Neural progenitor cell (in vitro differentiated cells): ENCODE measurements at regions not wholly inside any gene's neighbourhood (a gene's known extent, or its start where the extent isn't known, plus 50 kb on each side); places are given as distances from the start of the nearest gene placed in this dataset.

Experiments used
- DNase-seq: peaks from one replicate; pipeline ENCODE4 v3.0.0-alpha.2; 2016; ENCODE audit warnings: low spot score
- H2AFZ ChIP-seq: fragments of 200-600 bp; sonication (generic); replicated peaks from 2 replicates; pipeline ENCODE4 v1.6.1; 2016; ENCODE audit warnings: antibody characterized with exemption
- H3F3A ChIP-seq: fragments of 200-600 bp; sonication (generic); 2 replicates; pipeline ENCODE4 v1.6.1; 2016; ENCODE audit warnings: antibody characterized with exemption, low read depth
- H3K27ac ChIP-seq: fragments of 200-600 bp; sonication (generic); 2 replicates; pipeline ENCODE4 v1.5.1; 2016; ENCODE audit warnings: mild to moderate bottlenecking
- H3K27me3 ChIP-seq: fragments of 200-600 bp; sonication (generic); 2 replicates; pipeline ENCODE4 v1.6.1; 2016; ENCODE audit warnings: mild to moderate bottlenecking, moderate library complexity
- H3K36me3 ChIP-seq: fragments of 200-600 bp; sonication (generic); 2 replicates; pipeline ENCODE4 v1.5.1; 2016
- H3K4me1 ChIP-seq: fragments of 200-600 bp; sonication (generic); 2 replicates; pipeline ENCODE4 v1.6.1; 2016; ENCODE audit warnings: mixed run types
- H3K4me2 ChIP-seq: fragments of 200-600 bp; sonication (generic); 2 replicates; pipeline ENCODE4 v1.6.1; 2016
- H3K4me3 ChIP-seq: fragments of 200-600 bp; sonication (generic); 2 replicates; pipeline ENCODE4 v1.5.1; 2016
- H3K79me2 ChIP-seq: fragments of 200-600 bp; sonication (generic); 2 replicates; pipeline ENCODE4 v1.6.1; 2016; ENCODE audit warnings: low read depth
- H3K9ac ChIP-seq: fragments of 200-600 bp; sonication (generic); 2 replicates; pipeline ENCODE4 v1.6.1; 2016
- H3K9me3 ChIP-seq: fragments of 200-600 bp; sonication (generic); 2 replicates; pipeline ENCODE4 v1.5.1; 2016; ENCODE audit warnings: low read depth
- H4K20me1 ChIP-seq: fragments of 200-600 bp; sonication (generic); 2 replicates; pipeline ENCODE4 v1.6.1; 2016; ENCODE audit warnings: low read depth
- H3K27ac Mint-ChIP-seq: 3 replicates; pipeline ENCODE4 v1.8.0; 2021; ENCODE audit warnings: mixed read lengths
- H3K27me3 Mint-ChIP-seq: 2 replicates; pipeline ENCODE4 v1.8.0; 2022; ENCODE audit warnings: low read depth, mild to moderate bottlenecking, inconsistent platforms, moderate library complexity, mixed read lengths; ENCODE audit not compliant: insufficient read depth
- H3K36me3 Mint-ChIP-seq: 3 replicates; pipeline ENCODE4 v1.8.0; 2021; ENCODE audit warnings: mixed read lengths
- H3K4me1 Mint-ChIP-seq: 3 replicates; pipeline ENCODE4 v1.8.0; 2021; ENCODE audit warnings: mixed read lengths
- H3K4me3 Mint-ChIP-seq: 3 replicates; pipeline ENCODE4 v1.8.0; 2021; ENCODE audit warnings: mild to moderate bottlenecking, moderate library complexity, mixed read lengths
- H3K9me3 Mint-ChIP-seq: 3 replicates; pipeline ENCODE4 v1.8.0; 2020; ENCODE audit warnings: mixed read lengths
- EZH2 ChIP-seq: fragments of 200-600 bp; sonication (generic); IDR thresholded peaks from 2 replicates; pipeline ENCODE4 v1.6.1; 2017; ENCODE audit warnings: antibody characterized with exemption, mild to moderate bottlenecking, moderate library complexity
- EZH2phosphoT487 ChIP-seq: fragments of 200-600 bp; sonication (generic); IDR thresholded peaks from 2 replicates; pipeline ENCODE4 v1.6.1; 2017; ENCODE audit warnings: antibody characterized with exemption
- TF ChIP-seq, protein P1 (sequence below): fragments of 200-600 bp; sonication (generic); IDR thresholded peaks from 2 replicates; pipeline ENCODE4 v1.5.1; 2017; ENCODE audit warnings: antibody characterized with exemption, mild to moderate bottlenecking

DNA sequence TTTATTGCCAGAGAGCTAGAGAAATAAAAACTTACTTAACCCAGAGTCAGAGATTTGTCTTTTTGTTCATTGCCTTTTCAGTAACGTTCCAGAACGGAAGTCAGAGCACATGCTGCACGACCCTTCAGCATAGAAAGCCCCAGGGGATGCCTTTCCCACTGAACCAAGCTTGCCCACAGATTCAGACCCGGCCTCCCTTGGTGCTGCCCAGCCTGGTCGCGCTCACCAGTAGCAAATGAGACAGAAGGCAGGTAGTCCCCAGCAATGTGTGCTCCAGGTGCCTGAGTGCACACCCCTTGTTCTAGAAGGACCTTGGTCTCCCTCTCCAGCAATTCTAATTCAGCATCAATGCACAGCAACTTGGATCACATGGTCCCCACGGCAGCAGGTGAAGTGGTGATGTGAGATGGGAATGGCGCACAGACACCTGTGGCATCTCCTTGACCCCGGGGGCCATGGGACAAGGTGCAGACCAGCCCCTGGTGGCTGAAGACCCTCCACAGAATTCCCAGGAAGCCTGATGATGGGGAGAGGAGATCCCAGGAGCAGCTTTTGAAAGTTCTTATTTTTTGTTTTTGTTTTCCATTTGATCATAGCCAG is 91.8 kb upstream of the IQSEC1 start:
- H2AFZ ChIP-seq = no peak overlapping the region
- TF ChIP-seq, protein P1, sequence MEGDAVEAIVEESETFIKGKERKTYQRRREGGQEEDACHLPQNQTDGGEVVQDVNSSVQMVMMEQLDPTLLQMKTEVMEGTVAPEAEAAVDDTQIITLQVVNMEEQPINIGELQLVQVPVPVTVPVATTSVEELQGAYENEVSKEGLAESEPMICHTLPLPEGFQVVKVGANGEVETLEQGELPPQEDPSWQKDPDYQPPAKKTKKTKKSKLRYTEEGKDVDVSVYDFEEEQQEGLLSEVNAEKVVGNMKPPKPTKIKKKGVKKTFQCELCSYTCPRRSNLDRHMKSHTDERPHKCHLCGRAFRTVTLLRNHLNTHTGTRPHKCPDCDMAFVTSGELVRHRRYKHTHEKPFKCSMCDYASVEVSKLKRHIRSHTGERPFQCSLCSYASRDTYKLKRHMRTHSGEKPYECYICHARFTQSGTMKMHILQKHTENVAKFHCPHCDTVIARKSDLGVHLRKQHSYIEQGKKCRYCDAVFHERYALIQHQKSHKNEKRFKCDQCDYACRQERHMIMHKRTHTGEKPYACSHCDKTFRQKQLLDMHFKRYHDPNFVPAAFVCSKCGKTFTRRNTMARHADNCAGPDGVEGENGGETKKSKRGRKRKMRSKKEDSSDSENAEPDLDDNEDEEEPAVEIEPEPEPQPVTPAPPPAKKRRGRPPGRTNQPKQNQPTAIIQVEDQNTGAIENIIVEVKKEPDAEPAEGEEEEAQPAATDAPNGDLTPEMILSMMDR = no peak
- TF ChIP-seq EZH2 (no peak), EZH2phosphoT487 (no peak)
- no peaks in the 10 kb centered on the region for H3K27me3 ChIP-seq
- H3F3A ChIP-seq = peaks cover 6% of the 10 kb centered on the region
- Mint-ChIP-seq H3K27me3 (no peaks in the 10 kb centered on the region), H3K36me3 (no peaks in the 10 kb centered on the region), H3K27ac (no peak overlapping the region), H3K9me3 (peaks cover 3% of the 10 kb centered on the region), H3K4me3 (no peak overlapping the region), H3K4me1 (peaks cover 40% of the 10 kb centered on the region)
- no peak overlapping the region for H3K27ac ChIP-seq
- no peaks in the 10 kb centered on the region for H3K79me2 ChIP-seq
- no peaks in the 10 kb centered on the region for H3K9me3 ChIP-seq
- no peak overlapping the region for H3K9ac ChIP-seq
- no peak for DNase-seq
- H3K4me1 ChIP-seq = peaks cover 11% of the 10 kb centered on the region
- H4K20me1 ChIP-seq = no peaks in the 10 kb centered on the region
- no peaks in the 10 kb centered on the region for H3K36me3 ChIP-seq
- no peak overlapping the region for H3K4me3 ChIP-seq
- H3K4me2 ChIP-seq = no peak overlapping the region

GRCh38 chr3:13163848-13164382 is 90.7 kb upstream of the IQSEC1 start:
- Histone ChIP-seq H3K4me2 (no peak overlapping the region), H3K9me3 (no peaks in the 10 kb centered on the region), H3F3A (peaks cover 6% of the 10 kb centered on the region), H4K20me1 (no peaks in the 10 kb centered on the region), H3K27me3 (no peaks in the 10 kb centered on the region), H3K4me1 (peaks cover 11% of the 10 kb centered on the region), H3K4me3 (no peak overlapping the region), H3K36me3 (no peaks in the 10 kb centered on the region), H3K79me2 (no peaks in the 10 kb centered on the region), H3K9ac (no peak overlapping the region), H3K27ac (no peak overlapping the region), H2AFZ (no peak overlapping the region)
- H3K9me3 Mint-ChIP-seq = no peaks in the 10 kb centered on the region
- no peaks in the 10 kb centered on the region for H3K36me3 Mint-ChIP-seq
- H3K4me3 Mint-ChIP-seq = no peak overlapping the region
- H3K4me1 Mint-ChIP-seq = peaks cover 43% of the 10 kb centered on the region
- TF ChIP-seq EZH2phosphoT487 (no peak), EZH2 (no peak)
- TF ChIP-seq, protein P1 = no peak
- no peak overlapping the region for H3K27ac Mint-ChIP-seq
- no peaks in the 10 kb centered on the region for H3K27me3 Mint-ChIP-seq
- no peak for DNase-seq

DNA sequence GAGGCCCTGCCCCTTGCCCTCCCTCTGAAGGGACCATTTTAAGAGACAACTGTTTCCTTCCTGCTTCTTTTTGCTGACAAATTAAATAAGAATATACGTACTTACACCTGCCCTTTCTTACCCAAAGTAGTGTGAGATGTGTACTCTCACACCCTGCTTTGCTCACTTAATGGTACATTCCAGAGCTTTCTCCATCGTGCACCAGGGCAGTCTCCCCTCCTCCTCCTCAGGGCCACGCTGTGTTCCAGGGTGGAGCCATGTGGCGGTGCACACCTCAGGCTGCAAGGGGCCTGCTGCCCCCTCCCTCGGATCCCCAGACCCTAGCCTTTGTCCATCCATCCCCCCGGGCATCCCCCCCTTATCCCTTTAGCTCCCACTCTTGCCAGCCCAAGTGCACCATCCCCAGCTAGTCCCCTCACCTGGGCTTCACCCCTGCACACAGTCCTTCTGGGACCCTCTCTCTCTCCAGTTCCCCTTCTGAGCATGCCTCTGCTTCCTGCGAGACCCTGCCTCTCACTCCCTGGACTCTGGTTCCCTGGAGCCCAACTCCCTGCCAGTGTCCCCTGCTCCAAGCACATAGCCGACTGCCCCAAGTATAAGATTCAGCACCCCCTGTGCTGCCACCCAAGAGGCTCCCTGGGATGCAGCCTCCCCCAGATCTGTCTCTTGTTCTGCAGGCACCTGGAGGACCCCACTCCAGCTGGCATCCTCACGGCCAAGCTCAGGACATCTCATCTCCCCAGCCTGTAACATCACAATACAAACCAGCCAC is 89.5 kb upstream of the IQSEC1 start:
- Histone ChIP-seq H3K4me3 (no peak overlapping the region), H3K9me3 (no peaks in the 10 kb centered on the region), H3F3A (peaks cover 6% of the 10 kb centered on the region), H3K79me2 (no peaks in the 10 kb centered on the region), H3K4me1 (peaks cover 19% of the 10 kb centered on the region), H3K36me3 (no peaks in the 10 kb centered on the region), H3K9ac (no peak overlapping the region), H3K27ac (no peak overlapping the region), H3K4me2 (no peak overlapping the region), H2AFZ (no peak overlapping the region), H4K20me1 (no peaks in the 10 kb centered on the region), H3K27me3 (no peaks in the 10 kb centered on the region)
- peaks cover 50% of the 10 kb centered on the region for H3K4me1 Mint-ChIP-seq
- H3K36me3 Mint-ChIP-seq = no peaks in the 10 kb centered on the region
- no peaks in the 10 kb centered on the region for H3K27me3 Mint-ChIP-seq
- no peaks in the 10 kb centered on the region for H3K9me3 Mint-ChIP-seq
- DNase-seq = no peak
- no peak overlapping the region for H3K4me3 Mint-ChIP-seq
- H3K27ac Mint-ChIP-seq = peak overlapping the region; percentile 6
- TF ChIP-seq, protein P1 = no peak
